PC-9 (cell line): ENCODE measurements at regions not wholly inside any gene's neighbourhood (a gene's known extent, or its start where the extent isn't known, plus 50 kb on each side); places are given as distances from the start of the nearest gene placed in this dataset.

ENCODE experiments used
- BruUV-seq: library from RNA; stranded (reverse); fragments of 400-500 nt; replicated peaks from 2 replicates; lab custom pipeline; 2021; lab: Mats Ljungman, UMichigan
- CTCF ChIA-PET: fragments of 300-600 bp; sonication (Branson Sonifier 250); formaldehyde crosslinking; loops from one replicate; lab custom pipeline; 2022; ENCODE audit warnings: antibody characterized with exemption; lab: Charles Lee
- POLR2A ChIA-PET: fragments of 300-600 bp; sonication (Branson Sonifier 250); formaldehyde crosslinking; loops from one replicate; lab custom pipeline; 2022; ENCODE audit warnings: antibody characterized with exemption; ENCODE audit not compliant: unreplicated experiment; lab: Charles Lee
- DNase-seq, 2 experiments: peaks; one replicate each; pipeline versions ENCODE4 v3.0.0 to v3.0.0-alpha.2; 2015 to 2022; ENCODE audit warnings: mixed read lengths in 1 of 2
- H2AFZ ChIP-seq: fragments of 200-600 bp; sonication (generic); 2 replicates; pipeline ENCODE4 v1.8.1; 2017; ENCODE audit warnings: antibody characterized with exemption
- H3F3A ChIP-seq: fragments of 200-600 bp; sonication (generic); 2 replicates; pipeline ENCODE4 v1.8.1; 2017; ENCODE audit warnings: antibody characterized with exemption, mild to moderate bottlenecking, low read depth; ENCODE audit not compliant: insufficient read depth
- H3K27ac ChIP-seq: fragments of 200-600 bp; sonication (generic); 2 replicates; pipeline ENCODE4 v1.6.1; 2016; ENCODE audit warnings: mixed run types
- H3K27me3 ChIP-seq: fragments of 200-600 bp; sonication (generic); 2 replicates; pipeline ENCODE4 v1.6.1; 2016; ENCODE audit warnings: low read depth, mixed run types; ENCODE audit not compliant: insufficient read depth
- H3K36me3 ChIP-seq: fragments of 200-600 bp; sonication (generic); 2 replicates; pipeline ENCODE4 v1.6.1; 2016; ENCODE audit warnings: low read depth, mixed run types
- H3K4me1 ChIP-seq: fragments of 200-600 bp; sonication (generic); replicated peaks from 2 replicates; pipeline ENCODE4 v1.6.1; 2016; ENCODE audit warnings: mixed run types; ENCODE audit not compliant: insufficient read depth
- H3K4me2 ChIP-seq: fragments of 200-600 bp; sonication (generic); 2 replicates; pipeline ENCODE4 v1.6.1; 2017; ENCODE audit warnings: mixed run types
- H3K4me3 ChIP-seq: fragments of 200-600 bp; sonication (generic); 2 replicates; pipeline ENCODE4 v1.6.1; 2016; ENCODE audit warnings: mixed run types
- H3K79me2 ChIP-seq: fragments of 200-600 bp; sonication (generic); 2 replicates; pipeline ENCODE4 v1.6.1; 2017; ENCODE audit warnings: low read depth, mixed run types
- H3K9me2 ChIP-seq: fragments of 200-600 bp; sonication (generic); 2 replicates; pipeline ENCODE4 v1.8.1; 2017; ENCODE audit warnings: mild to moderate bottlenecking; ENCODE audit not compliant: insufficient read depth
- H3K9me3 ChIP-seq: fragments of 200-600 bp; sonication (generic); 2 replicates; pipeline ENCODE4 v1.8.1; 2016; ENCODE audit warnings: low read depth; ENCODE audit not compliant: insufficient read depth
- H4K20me1 ChIP-seq: fragments of 200-600 bp; sonication (generic); 2 replicates; pipeline ENCODE4 v1.8.1; 2017; ENCODE audit not compliant: insufficient read depth
- EZH2 ChIP-seq: fragments of 200-600 bp; sonication (generic); IDR thresholded peaks from 2 replicates; pipeline ENCODE4 v1.8.0; 2017; ENCODE audit warnings: antibody characterized with exemption, low read depth
- intact Hi-C: fragments of 100-400 bp; cut with micrococcal nuclease; formaldehyde crosslinking; loops from one replicate; pipeline ENCODE4 v1.10.0; 2022; ENCODE audit not compliant: unreplicated experiment
- TF ChIP-seq, protein P1 (sequence below): fragments of 200-600 bp; sonication (generic); conservative IDR thresholded peaks from 2 replicates; pipeline ENCODE4 v1.6.1; 2017; ENCODE audit warnings: mixed run types, antibody characterized with exemption, mild to moderate bottlenecking, moderate library complexity

DNA sequence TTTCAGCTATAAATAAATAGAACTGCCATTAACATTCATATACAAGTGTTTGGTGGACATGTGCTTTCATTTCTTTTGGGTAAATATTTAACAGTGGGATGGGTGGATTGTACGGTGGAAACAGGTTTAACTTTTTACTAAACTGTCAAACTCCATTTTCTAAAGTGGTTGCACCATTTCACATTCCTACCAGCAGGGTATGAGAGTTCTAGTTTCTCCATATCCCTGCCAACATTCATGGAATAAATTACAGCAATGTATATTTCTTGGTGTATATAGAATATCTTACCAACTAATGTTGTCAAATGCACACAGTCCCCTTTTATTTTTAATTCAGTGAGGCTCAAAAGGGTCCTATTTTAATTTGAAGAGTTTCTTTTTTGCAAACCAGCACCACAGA, 71.3 kb upstream of the CTXND1 start:
- no peak for DNase-seq
- Histone ChIP-seq H3K4me2 (no peak overlapping the region), H4K20me1 (no peaks in the 10 kb centered on the region), H3F3A (no peaks in the 10 kb centered on the region), H3K9me3 (no peaks in the 10 kb centered on the region; the same call in 1 of the 2 replicates), H3K9me2 (no peaks in the 10 kb centered on the region), H2AFZ (no peak overlapping the region), H3K27ac (no peak overlapping the region), H3K79me2 (no peaks in the 10 kb centered on the region), H3K27me3 (no peaks in the 10 kb centered on the region), H3K4me1 (no peaks in the 10 kb centered on the region), H3K36me3 (no peaks in the 10 kb centered on the region), H3K4me3 (no peak overlapping the region)
- CTCF ChIA-PET = no interaction called here
- BruUV-seq = no TSS peak
- POLR2A ChIA-PET = no interaction called here
- intact Hi-C loops = no loop called here
- TF ChIP-seq, protein P1, sequence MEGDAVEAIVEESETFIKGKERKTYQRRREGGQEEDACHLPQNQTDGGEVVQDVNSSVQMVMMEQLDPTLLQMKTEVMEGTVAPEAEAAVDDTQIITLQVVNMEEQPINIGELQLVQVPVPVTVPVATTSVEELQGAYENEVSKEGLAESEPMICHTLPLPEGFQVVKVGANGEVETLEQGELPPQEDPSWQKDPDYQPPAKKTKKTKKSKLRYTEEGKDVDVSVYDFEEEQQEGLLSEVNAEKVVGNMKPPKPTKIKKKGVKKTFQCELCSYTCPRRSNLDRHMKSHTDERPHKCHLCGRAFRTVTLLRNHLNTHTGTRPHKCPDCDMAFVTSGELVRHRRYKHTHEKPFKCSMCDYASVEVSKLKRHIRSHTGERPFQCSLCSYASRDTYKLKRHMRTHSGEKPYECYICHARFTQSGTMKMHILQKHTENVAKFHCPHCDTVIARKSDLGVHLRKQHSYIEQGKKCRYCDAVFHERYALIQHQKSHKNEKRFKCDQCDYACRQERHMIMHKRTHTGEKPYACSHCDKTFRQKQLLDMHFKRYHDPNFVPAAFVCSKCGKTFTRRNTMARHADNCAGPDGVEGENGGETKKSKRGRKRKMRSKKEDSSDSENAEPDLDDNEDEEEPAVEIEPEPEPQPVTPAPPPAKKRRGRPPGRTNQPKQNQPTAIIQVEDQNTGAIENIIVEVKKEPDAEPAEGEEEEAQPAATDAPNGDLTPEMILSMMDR = peak; percentile 63
- TF ChIP-seq EZH2 = no peak

DNA sequence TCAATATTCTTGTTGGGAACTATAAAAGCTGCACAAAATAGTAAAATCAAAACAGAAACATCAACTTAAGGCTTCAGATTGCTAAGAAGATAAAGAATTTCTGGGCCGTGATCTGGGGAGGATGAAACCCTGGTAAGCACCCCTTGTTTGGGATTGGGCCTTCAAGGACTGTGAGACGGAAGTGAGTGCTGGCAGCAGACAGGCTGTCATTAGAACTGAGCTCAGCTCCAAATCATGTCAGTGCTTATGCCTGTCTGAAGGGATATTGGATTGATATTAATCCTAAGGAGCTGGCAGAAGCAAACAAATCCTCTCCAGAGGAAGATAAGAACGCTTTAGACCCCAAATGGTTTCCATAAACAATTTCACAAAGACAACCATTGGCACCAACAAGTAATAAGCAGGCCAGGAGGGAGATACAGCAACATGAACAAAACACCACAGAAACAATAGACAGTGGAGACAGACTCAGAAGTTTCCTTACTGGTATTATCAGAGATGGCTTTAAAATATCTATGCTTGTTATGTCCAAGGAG, 72.6 kb upstream of the CTXND1 start:
- intact Hi-C loops = no loop called here
- H3K4me3 ChIP-seq = no peak overlapping the region
- no peaks in the 10 kb centered on the region; the same call in 1 of the 2 replicates for H3K9me3 ChIP-seq
- H4K20me1 ChIP-seq = no peaks in the 10 kb centered on the region
- no peaks in the 10 kb centered on the region for H3K36me3 ChIP-seq
- H3K79me2 ChIP-seq = no peaks in the 10 kb centered on the region
- no TSS peak for BruUV-seq
- POLR2A ChIA-PET = no interaction called here
- no peaks in the 10 kb centered on the region for H3K9me2 ChIP-seq
- DNase-seq = no peak
- TF ChIP-seq EZH2 = no peak
- TF ChIP-seq, protein P1 = no peak
- H3K27me3 ChIP-seq = no peaks in the 10 kb centered on the region
- CTCF ChIA-PET = no interaction called here
- no peak overlapping the region for H3K4me2 ChIP-seq
- no peaks in the 10 kb centered on the region for H3K4me1 ChIP-seq
- no peak overlapping the region for H2AFZ ChIP-seq
- no peaks in the 10 kb centered on the region for H3F3A ChIP-seq
- H3K27ac ChIP-seq = no peak overlapping the region

DNA sequence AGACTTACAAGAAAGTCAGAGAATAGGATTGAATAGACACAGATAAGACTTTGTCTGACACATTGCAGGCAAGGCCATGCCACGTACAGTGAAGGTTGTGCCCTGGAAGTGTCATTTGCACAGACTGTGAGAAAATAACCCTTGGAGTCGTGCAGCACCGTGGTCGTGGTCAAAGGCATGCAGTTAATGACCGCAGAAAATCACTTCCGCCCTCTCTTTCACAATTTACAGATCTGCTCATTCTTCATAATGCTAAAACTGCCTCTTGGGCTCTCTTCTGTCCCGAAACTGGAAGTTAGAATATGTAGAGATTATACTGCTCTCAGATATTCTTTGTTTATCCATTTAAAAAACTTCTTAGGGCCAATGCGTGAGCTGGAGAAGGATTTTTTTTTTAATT, 73.2 kb upstream of the CTXND1 start:
- H3K27ac ChIP-seq = no peak overlapping the region
- DNase-seq = no peak
- ChIA-PET POLR2A (no interaction called here), CTCF (no interaction called here)
- peaks cover 2% of the 10 kb centered on the region; the same call in 1 of the 2 replicates for H3K27me3 ChIP-seq
- H3K9me3 ChIP-seq = no peaks in the 10 kb centered on the region; the same call in 1 of the 2 replicates
- no TSS peak for BruUV-seq
- no peaks in the 10 kb centered on the region for H3K79me2 ChIP-seq
- no peaks in the 10 kb centered on the region for H3F3A ChIP-seq
- H3K4me2 ChIP-seq = no peak overlapping the region
- no peak overlapping the region for H3K4me3 ChIP-seq
- intact Hi-C loops = no loop called here
- no peaks in the 10 kb centered on the region for H3K36me3 ChIP-seq
- H4K20me1 ChIP-seq = no peaks in the 10 kb centered on the region
- no peak for TF ChIP-seq EZH2
- TF ChIP-seq, protein P1 = no peak
- no peaks in the 10 kb centered on the region for H3K4me1 ChIP-seq
- H2AFZ ChIP-seq = no peak overlapping the region
- no peaks in the 10 kb centered on the region for H3K9me2 ChIP-seq
